Loucy (cell line): ENCODE measurements at regions not wholly inside any gene's neighbourhood (a gene's known extent, or its start where the extent isn't known, plus 50 kb on each side); places are given as distances from the start of the nearest gene placed in this dataset.

Experiments used
- H2AFZ ChIP-seq: fragments of 200-600 bp; sonication (generic); 2 replicates; pipeline ENCODE4 v1.6.0; 2016; ENCODE audit warnings: antibody characterized with exemption, mild to moderate bottlenecking, low read length, moderate library complexity
- H3F3A ChIP-seq: fragments of 200-600 bp; 2 replicates; pipeline ENCODE4 v1.6.0; 2016; ENCODE audit warnings: antibody characterized with exemption, low read depth, mild to moderate bottlenecking
- H3K27me3 ChIP-seq: fragments of 200-600 bp; sonication (generic); 2 replicates; pipeline ENCODE4 v1.6.1; 2014; ENCODE audit warnings: low read length, mild to moderate bottlenecking; ENCODE audit not compliant: insufficient read depth, poor library complexity, severe bottlenecking
- H3K36me3 ChIP-seq: fragments of 200-600 bp; sonication (generic); 2 replicates; pipeline ENCODE4 v1.6.1; 2016; ENCODE audit warnings: low read length; ENCODE audit not compliant: insufficient read depth
- H3K4me1 ChIP-seq: fragments of 200-600 bp; sonication (generic); 2 replicates; pipeline ENCODE4 v1.5.1; 2014; ENCODE audit warnings: low read length, mild to moderate bottlenecking; ENCODE audit not compliant: insufficient read depth, poor library complexity, severe bottlenecking
- H3K4me2 ChIP-seq: fragments of 200-600 bp; sonication (generic); 2 replicates; pipeline ENCODE4 v1.6.0; 2014; ENCODE audit warnings: antibody characterized with exemption, low read length, low read depth, mild to moderate bottlenecking; ENCODE audit not compliant: poor library complexity, severe bottlenecking
- H3K4me3 ChIP-seq: fragments of 200-600 bp; sonication (generic); 2 replicates; pipeline ENCODE4 v1.5.1; 2014; ENCODE audit warnings: low read length, mild to moderate bottlenecking, mixed read lengths; ENCODE audit not compliant: poor library complexity, severe bottlenecking
- H3K79me2 ChIP-seq: fragments of 200-600 bp; sonication (generic); 2 replicates; pipeline ENCODE4 v1.6.1; 2014; ENCODE audit warnings: low read length; ENCODE audit not compliant: insufficient read depth
- H3K9ac ChIP-seq: fragments of 200-600 bp; sonication (generic); 2 replicates; pipeline ENCODE4 v1.6.0; 2014; ENCODE audit warnings: mild to moderate bottlenecking, low read depth, low read length, moderate library complexity; ENCODE audit not compliant: poor library complexity, severe bottlenecking
- H3K9me2 ChIP-seq: fragments of 200-600 bp; sonication (generic); replicated peaks from 2 replicates; pipeline ENCODE4 v1.6.1; 2016; ENCODE audit warnings: low read depth, low read length, mixed read lengths
- H3K9me3 ChIP-seq: fragments of 200-600 bp; sonication (generic); 2 replicates; pipeline ENCODE4 v1.6.1; 2014; ENCODE audit warnings: mild to moderate bottlenecking, antibody characterized with exemption, low read length, low read depth; ENCODE audit not compliant: insufficient read depth
- H4K20me1 ChIP-seq: fragments of 200-600 bp; sonication (generic); 2 replicates; pipeline ENCODE4 v1.6.0; 2014; ENCODE audit warnings: antibody characterized with exemption, low read length, mild to moderate bottlenecking; ENCODE audit not compliant: insufficient read depth, poor library complexity, severe bottlenecking
- CTCF ChIP-seq: fragments of 200-600 bp; sonication (generic); conservative IDR thresholded peaks from 2 replicates; pipeline ENCODE4 v1.5.1; 2014; ENCODE audit warnings: mild to moderate bottlenecking, antibody characterized with exemption, low read length
- EZH2phosphoT487 ChIP-seq: fragments of 200-600 bp; IDR thresholded peaks from 2 replicates; pipeline ENCODE4 v1.6.1; 2018; ENCODE audit warnings: antibody characterized with exemption, mild to moderate bottlenecking, moderate library complexity, borderline replicate concordance

- H3K9ac ChIP-seq, result no peak overlapping the region
- no peaks in the 10 kb centered on the region for H3K27me3 ChIP-seq
- peaks cover 11% of the 10 kb centered on the region for H3K4me1 ChIP-seq
- H3K36me3 ChIP-seq, result no peaks in the 10 kb centered on the region
- no peak for TF ChIP-seq EZH2phosphoT487
- TF ChIP-seq CTCF, result no peak
- H3K9me3 ChIP-seq, result no peaks in the 10 kb centered on the region
- H4K20me1 ChIP-seq, result no peaks in the 10 kb centered on the region
- H3K79me2 ChIP-seq, result no peaks in the 10 kb centered on the region
- no peak overlapping the region for H2AFZ ChIP-seq
- no peak overlapping the region for H3K4me3 ChIP-seq
- H3K4me2 ChIP-seq, result no peak overlapping the region
- H3F3A ChIP-seq, result no peaks in the 10 kb centered on the region
- H3K9me2 ChIP-seq, result no peaks in the 10 kb centered on the region
Measured at GRCh38 chr10:78388331-78389050, 354.8 kb downstream of the RPS24 start.

- H2AFZ ChIP-seq, result no peak overlapping the region
- TF ChIP-seq CTCF (no peak), EZH2phosphoT487 (no peak)
- no peak overlapping the region for H3K9ac ChIP-seq
- no peaks in the 10 kb centered on the region for H4K20me1 ChIP-seq
- no peaks in the 10 kb centered on the region for H3K9me2 ChIP-seq
- no peak overlapping the region for H3K4me2 ChIP-seq
- no peaks in the 10 kb centered on the region for H3K79me2 ChIP-seq
- H3K4me3 ChIP-seq, result no peak overlapping the region
- peaks cover 11% of the 10 kb centered on the region for H3K4me1 ChIP-seq
- H3F3A ChIP-seq, result no peaks in the 10 kb centered on the region
- no peaks in the 10 kb centered on the region for H3K36me3 ChIP-seq
- no peaks in the 10 kb centered on the region for H3K9me3 ChIP-seq
- no peaks in the 10 kb centered on the region for H3K27me3 ChIP-seq
Measured at GRCh38 chr10:78389419-78389818, 355.8 kb downstream of the RPS24 start.

GRCh38 chr10:78390051-78390450 is 356.4 kb downstream of the RPS24 start:
- Histone ChIP-seq H3K4me2 (no peak overlapping the region), H3K79me2 (no peaks in the 10 kb centered on the region), H3K9me2 (no peaks in the 10 kb centered on the region), H3K9ac (no peak overlapping the region), H3K4me1 (peaks cover 11% of the 10 kb centered on the region), H3K9me3 (no peaks in the 10 kb centered on the region), H3K4me3 (no peak overlapping the region), H4K20me1 (no peaks in the 10 kb centered on the region), H2AFZ (no peak overlapping the region), H3K27me3 (no peaks in the 10 kb centered on the region), H3F3A (no peaks in the 10 kb centered on the region), H3K36me3 (no peaks in the 10 kb centered on the region)
- no peak for TF ChIP-seq EZH2phosphoT487
- no peak for TF ChIP-seq CTCF
